ENCODE measurements at regions not wholly inside any gene's neighbourhood (a gene's known extent, or its start where the extent isn't known, plus 50 kb on each side); places are given as distances from the start of the nearest gene placed in this dataset.

DNA sequence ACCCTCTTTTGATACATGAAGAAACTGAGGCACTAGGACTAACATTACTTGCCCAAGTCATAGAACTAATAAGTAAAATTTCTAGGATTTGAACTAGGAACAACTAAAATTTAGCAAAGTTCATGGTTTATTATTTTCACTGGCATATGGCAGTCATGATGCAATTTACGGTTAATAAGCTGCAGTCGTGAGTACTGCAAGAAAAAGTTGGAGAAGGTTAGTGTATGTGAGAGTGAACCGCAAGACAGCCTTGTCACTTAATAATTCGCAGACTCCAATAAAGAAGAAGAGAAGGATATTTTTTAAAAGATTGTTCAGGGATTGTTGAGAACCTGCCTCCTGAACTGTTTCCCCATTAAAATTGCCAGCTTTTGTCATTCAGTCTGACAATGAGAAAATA, 663.4 kb upstream of the TENM4 start:
- TF ChIP-seq, protein P1, sequence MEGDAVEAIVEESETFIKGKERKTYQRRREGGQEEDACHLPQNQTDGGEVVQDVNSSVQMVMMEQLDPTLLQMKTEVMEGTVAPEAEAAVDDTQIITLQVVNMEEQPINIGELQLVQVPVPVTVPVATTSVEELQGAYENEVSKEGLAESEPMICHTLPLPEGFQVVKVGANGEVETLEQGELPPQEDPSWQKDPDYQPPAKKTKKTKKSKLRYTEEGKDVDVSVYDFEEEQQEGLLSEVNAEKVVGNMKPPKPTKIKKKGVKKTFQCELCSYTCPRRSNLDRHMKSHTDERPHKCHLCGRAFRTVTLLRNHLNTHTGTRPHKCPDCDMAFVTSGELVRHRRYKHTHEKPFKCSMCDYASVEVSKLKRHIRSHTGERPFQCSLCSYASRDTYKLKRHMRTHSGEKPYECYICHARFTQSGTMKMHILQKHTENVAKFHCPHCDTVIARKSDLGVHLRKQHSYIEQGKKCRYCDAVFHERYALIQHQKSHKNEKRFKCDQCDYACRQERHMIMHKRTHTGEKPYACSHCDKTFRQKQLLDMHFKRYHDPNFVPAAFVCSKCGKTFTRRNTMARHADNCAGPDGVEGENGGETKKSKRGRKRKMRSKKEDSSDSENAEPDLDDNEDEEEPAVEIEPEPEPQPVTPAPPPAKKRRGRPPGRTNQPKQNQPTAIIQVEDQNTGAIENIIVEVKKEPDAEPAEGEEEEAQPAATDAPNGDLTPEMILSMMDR (IDR thresholded peaks at IDR 0.05; ENCODE audit: insufficient read depth, missing control alignments), result no peak
- FAIRE-seq (no peak), DNase-seq (ENCODE audit: insufficient read length, low spot score) (no peak)

- FAIRE-seq (no peak), DNase-seq (ENCODE audit: insufficient read length, low spot score) (no peak)
- TF ChIP-seq, protein P1 (IDR thresholded peaks at IDR 0.05; ENCODE audit: insufficient read depth, missing control alignments), result no peak
Observed at GRCh38 chr11:80103142-80103859, 662.5 kb upstream of the TENM4 start.

DNA sequence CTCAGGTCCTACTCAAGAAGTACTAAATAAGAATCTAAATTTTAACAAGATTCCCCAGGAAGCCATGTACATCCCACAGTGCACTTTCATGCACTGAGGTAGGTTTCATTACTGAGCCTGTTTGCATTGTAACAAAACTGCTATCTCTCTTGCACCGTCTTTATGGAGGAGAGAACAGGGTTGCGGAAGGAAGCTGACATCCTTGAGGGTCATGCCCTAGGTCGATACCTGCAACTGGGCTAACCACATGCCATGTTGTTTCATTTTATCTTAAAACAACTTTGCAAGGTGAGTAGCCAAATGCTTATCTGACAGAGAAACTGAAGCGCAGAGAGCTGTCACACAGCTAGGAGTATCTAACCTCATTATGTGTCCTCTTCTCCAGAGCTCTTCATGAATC, 656.3 kb upstream of the TENM4 start:
- TF ChIP-seq, protein P1 (IDR thresholded peaks at IDR 0.05; ENCODE audit: insufficient read depth, missing control alignments), result no peak
- no peak for FAIRE-seq
- no peak for DNase-seq (ENCODE audit: insufficient read length, low spot score)

DNA sequence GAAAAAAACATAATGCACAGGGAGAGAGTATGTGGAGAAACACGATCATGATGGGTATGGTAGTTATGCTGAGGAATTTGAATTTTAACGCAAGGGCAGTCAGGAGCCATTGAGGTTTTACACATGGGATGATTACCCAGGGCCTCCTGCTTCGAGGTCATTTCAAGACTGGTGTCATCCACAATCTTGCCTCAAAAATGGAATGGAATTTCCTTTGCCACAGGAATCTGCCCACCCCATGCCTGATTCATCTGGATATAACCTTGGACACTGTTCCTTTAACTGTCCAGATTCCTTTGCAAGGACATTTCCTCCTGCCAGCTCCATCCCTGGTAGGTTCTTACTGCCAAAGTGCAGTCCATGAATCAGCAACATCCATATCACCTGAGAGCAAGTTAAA, 655.9 kb upstream of the TENM4 start:
- TF ChIP-seq, protein P1 (IDR thresholded peaks at IDR 0.05; ENCODE audit: insufficient read depth, missing control alignments), result no peak

DNA sequence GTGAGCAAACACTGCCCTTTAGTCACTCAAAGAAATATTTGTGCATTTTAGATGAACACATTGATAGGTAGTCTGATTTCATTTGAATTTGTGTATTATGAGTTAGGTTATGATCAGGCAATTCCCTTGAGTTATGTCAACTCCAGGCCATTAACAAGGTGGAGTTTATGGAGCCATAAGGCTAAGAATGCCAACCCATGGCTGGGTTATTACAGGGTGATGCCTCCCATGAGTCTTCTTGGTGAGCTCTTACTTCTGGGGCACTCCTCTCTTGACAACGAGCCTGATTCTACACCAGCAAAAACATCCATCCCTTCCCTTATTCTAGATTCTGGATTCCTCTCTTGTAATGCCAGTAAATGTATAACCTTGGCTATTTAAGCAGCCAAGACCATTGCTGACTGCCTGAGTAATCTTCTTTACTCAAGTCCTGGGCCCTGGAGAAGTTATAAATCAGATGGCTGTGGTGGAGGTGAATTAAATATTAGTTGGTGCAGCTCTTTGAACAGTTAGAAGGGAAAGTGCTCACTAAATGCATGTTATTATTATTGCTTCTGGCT, 645.7 kb upstream of the TENM4 start:
- DNase-seq (ENCODE audit: insufficient read length, low spot score) (no peak), FAIRE-seq (no peak)
- TF ChIP-seq, protein P1 (IDR thresholded peaks at IDR 0.05; ENCODE audit: insufficient read depth, missing control alignments), result no peak

More for the DNA sequence above, 655.9 kb upstream of the TENM4 start:
- no peak for FAIRE-seq
- DNase-seq (ENCODE audit: insufficient read length, low spot score), result no peak

GRCh38 chr11:80085563-80085962, 644.7 kb upstream of the TENM4 start:
- no peak for DNase-seq (ENCODE audit: insufficient read length, low spot score)
- TF ChIP-seq, protein P1 (IDR thresholded peaks at IDR 0.05; ENCODE audit: insufficient read depth, missing control alignments), result no peak
- FAIRE-seq, result no peak

DNA sequence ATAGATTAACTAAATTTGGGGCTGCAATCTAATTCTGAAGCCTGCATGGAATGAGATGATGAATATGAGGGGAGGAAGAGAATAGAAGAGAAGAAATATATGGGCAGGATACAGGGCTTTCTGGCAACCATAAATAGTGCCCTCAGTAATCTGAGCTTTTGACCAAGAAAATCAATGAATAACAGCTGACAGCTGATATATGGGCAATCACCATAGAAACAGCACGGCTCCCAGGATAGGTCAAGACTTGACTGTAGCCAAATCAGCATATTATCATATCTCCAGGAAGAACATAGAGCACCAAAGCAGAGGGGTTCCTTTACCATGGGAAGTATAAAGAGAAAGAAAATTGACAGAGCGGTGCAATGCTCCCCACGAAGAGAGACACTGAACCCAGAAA, 643.8 kb upstream of the TENM4 start:
- DNase-seq (ENCODE audit: insufficient read length, low spot score) (no peak), FAIRE-seq (no peak)

More for the DNA sequence above, 643.8 kb upstream of the TENM4 start:
- TF ChIP-seq, protein P1 (IDR thresholded peaks at IDR 0.05; ENCODE audit: insufficient read depth, missing control alignments), result no peak
